Lower leg skin (tissue), 4 donors: ENCODE measurements at regions not wholly inside any gene's neighbourhood (a gene's known extent, or its start where the extent isn't known, plus 50 kb on each side); places are given as distances from the start of the nearest gene placed in this dataset.

Experiments used
- DNase-seq, 2 donors: peaks; one replicate each; pipeline ENCODE4 v3.0.0-alpha.2; 2019; ENCODE audit warnings: low spot score in 2 of 2
- H3K4me3 ChIP-seq: fragments of 200-600 bp; sonication (generic); 2 replicates; pipeline ENCODE4 v1.5.1; 2017; ENCODE audit warnings: mild to moderate bottlenecking, low read depth; ENCODE audit not compliant: poor library complexity, severe bottlenecking
- CTCF ChIP-seq, 3 donors: fragments of 450-650 bp; IDR thresholded peaks; one replicate each; pipeline ENCODE4 v1.5.1; 2016; ENCODE audit warnings: antibody characterized with exemption in 3 of 3, mild to moderate bottlenecking in 3 of 3, moderate library complexity in 2 of 3
- POLR2A ChIP-seq, 2 donors: fragments of 450-650 bp; IDR thresholded peaks; one replicate each; pipeline ENCODE4 v1.6.1; 2016 to 2017; ENCODE audit warnings: antibody characterized with exemption in 2 of 2, mild to moderate bottlenecking in 1 of 2, moderate library complexity in 1 of 2
- WGBS, 2 donors: methylation state at CpG; one replicate each; pipeline ENCODE4 v1.1.5; 2018; 5-methylcytosine and 5-hydroxymethylcytosine counted together
- intact Hi-C: fragments of 100-400 bp; cut with DNase I; formaldehyde crosslinking; loops from one replicate; pipeline ENCODE4 v1.15.0; 2023; ENCODE audit warnings: low total_unique reads

GRCh38 chr3:88235102-88235501, 85.3 kb downstream of the C3orf38 start:
- TF ChIP-seq CTCF (IDR thresholded peaks at IDR 0.05) (no peak), POLR2A (IDR thresholded peaks at IDR 0.05) (no peak)
- DNase-seq = no peak
- no peak overlapping the region for H3K4me3 ChIP-seq
- 3 to 24% methylated on average over 1 of the region's 1 CpG for WGBS, 2 donors
- intact Hi-C loops = no loop called here

DNA sequence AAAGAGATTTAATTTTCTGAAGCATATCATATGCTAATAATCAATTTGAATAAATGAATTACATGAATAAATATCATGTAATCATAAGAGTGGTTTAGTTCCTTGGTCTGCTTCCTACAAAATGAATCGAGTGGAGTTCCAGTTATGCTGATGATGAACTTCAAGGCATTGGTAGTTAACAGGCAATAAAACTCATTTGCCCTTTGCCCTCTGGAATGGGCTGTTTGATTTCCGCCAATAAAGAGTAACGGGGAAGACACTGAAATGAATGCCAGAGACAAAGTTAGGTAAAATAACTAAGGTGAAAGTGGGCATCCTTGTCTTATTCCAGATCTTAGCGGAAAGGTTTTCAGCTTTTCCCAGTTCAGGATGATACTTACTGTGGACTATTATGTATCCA, 90.1 kb downstream of the C3orf38 start:
- no peak overlapping the region for H3K4me3 ChIP-seq
- 85% methylated on average over 4 of the region's 4 CpGs for WGBS, 2 donors
- TF ChIP-seq CTCF (IDR thresholded peaks at IDR 0.05) = no peak
- TF ChIP-seq POLR2A (IDR thresholded peaks at IDR 0.05) = no peak
- intact Hi-C loops = no loop called here
- no peak for DNase-seq

GRCh38 chr3:88248658-88249057, 98.9 kb downstream of the C3orf38 start:
- TF ChIP-seq POLR2A (IDR thresholded peaks at IDR 0.05) (no peak), CTCF (IDR thresholded peaks at IDR 0.05) (no peak)
- intact Hi-C loops = no loop called here
- no peak overlapping the region for H3K4me3 ChIP-seq
- no peak for DNase-seq

DNA sequence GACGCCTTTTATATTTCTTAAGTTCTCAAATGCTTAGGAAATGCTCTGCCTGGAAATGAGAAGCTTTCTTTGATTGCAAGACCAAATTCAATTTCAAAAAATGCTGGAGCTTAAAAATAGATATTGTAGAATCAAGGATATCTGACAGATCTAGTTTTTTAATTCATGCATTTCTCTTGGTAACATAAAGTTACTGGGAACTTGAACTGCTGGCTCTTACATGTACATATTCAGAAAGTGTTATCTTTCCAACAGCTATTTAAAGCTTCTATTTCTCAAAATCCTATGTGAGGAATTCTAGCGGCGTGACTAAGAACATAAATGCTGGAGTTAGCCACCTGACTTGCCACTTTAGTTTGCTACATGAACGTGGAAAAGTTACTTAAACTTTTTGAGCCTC, 109.3 kb downstream of the C3orf38 start:
- intact Hi-C loops = no loop called here
- no peak for DNase-seq
- 81 to 88% methylated on average over 4 of the region's 4 CpGs for WGBS, 2 donors
- TF ChIP-seq POLR2A (IDR thresholded peaks at IDR 0.05) (no peak), CTCF (IDR thresholded peaks at IDR 0.05) (no peak)
- H3K4me3 ChIP-seq = no peak overlapping the region

DNA sequence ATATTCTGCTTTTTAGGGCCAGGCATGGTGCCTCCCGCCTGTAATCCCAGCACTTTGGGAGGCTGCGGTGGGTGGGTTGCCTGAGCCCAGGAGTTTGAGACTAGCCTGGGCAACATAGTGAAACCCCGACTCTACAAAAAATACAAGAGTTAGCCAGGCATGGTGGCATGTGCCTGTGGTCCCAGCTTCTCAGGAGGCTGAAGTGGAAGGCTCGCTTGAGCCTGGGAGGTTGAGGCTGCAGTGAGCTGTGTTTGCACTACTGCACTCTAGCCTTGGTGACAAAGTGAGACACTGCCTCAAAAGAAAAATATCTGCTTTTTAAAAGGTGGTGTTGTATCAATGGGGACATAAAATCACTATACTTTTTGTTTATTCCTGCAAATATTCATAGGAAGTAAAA, 112.8 kb downstream of the C3orf38 start:
- no peak for TF ChIP-seq POLR2A (IDR thresholded peaks at IDR 0.05)
- TF ChIP-seq CTCF (IDR thresholded peaks at IDR 0.05) = no peak
- intact Hi-C loops = no loop called here
- 64 to 78% methylated on average over 4 of the region's 4 CpGs for WGBS, 2 donors
- H3K4me3 ChIP-seq = no peak overlapping the region
- DNase-seq = no peak

- intact Hi-C loops = no loop called here
- 68 to 69% methylated on average over 8 of the region's 8 CpGs for WGBS, 2 donors
- no peak for DNase-seq
- H3K4me3 ChIP-seq = no peak overlapping the region
- TF ChIP-seq POLR2A (IDR thresholded peaks at IDR 0.05) (no peak), CTCF (IDR thresholded peaks at IDR 0.05) (no peak)
Measured at GRCh38 chr3:88263417-88264100, 113.8 kb downstream of the C3orf38 start.
